ENCODE measurements at regions not wholly inside any gene's neighbourhood (a gene's known extent, or its start where the extent isn't known, plus 50 kb on each side); places are given as distances from the start of the nearest gene placed in this dataset.

- no peak for TF ChIP-seq YY1 (IDR thresholded peaks at IDR 0.05; ENCODE audit: extremely low read depth, insufficient replicate concordance, low read depth, low read length)
- TF ChIP-seq SRF (IDR thresholded peaks at IDR 0.05; ENCODE audit: low read depth), result no peak
- TF ChIP-seq ELF1 (IDR thresholded peaks at IDR 0.05; ENCODE audit: borderline replicate concordance, low read depth), result no peak
- TF ChIP-seq ZBTB33 (IDR thresholded peaks at IDR 0.05; ENCODE audit: extremely low read depth, insufficient replicate concordance, low read length), result no peak
These were observed 163.3 kb downstream of the TFCP2L1 start (continued) for GRCh38 chr2:121121661-121122060.

GRCh38 chr2:121123268-121123667 lies 161.7 kb downstream of the TFCP2L1 start:
- no peaks in the 10 kb centered on the region for H3K9me2 ChIP-seq (ENCODE audit: insufficient read depth)
- no TSS peak for BruUV-seq (replicated peaks)
- no peak overlapping the region for H2AFZ ChIP-seq (ENCODE audit: low read depth, low read length, poor library complexity, severe bottlenecking)

More at GRCh38 chr2:121123268-121123667, 161.7 kb downstream of the TFCP2L1 start:
- RAD21 ChIA-PET (ENCODE audit: low non-redundant PET in 1 of 2, low total read pairs in 2 of 2, uncharacterized antibody in 2 of 2, unreplicated experiment in 2 of 2), result no interaction called here
- Histone ChIP-seq H3K4me1 (ENCODE audit: control insufficient read depth in 1 of 2, insufficient read depth in 2 of 2, low read length in 2 of 2) (no peaks in the 10 kb centered on the region; a peak in 1 of 4 replicates), H3K4me2 (ENCODE audit: low read length) (no peak overlapping the region), H4K20me1 (ENCODE audit: insufficient read depth) (no peaks in the 10 kb centered on the region), H3K79me2 (ENCODE audit: insufficient read depth, low read length) (no peaks in the 10 kb centered on the region), H3K9ac (ENCODE audit: low read length) (no peak overlapping the region), H3K27me3 (ENCODE audit: insufficient read depth, low read length) (no peaks in the 10 kb centered on the region; the same call in 1 of the 2 replicates), H3K9me3 (ENCODE audit: control insufficient read depth in 1 of 2, insufficient read depth in 1 of 2, low read depth in 1 of 2, low read length in 2 of 2) (no peaks in the 10 kb centered on the region), H3K27ac (ENCODE audit: low read depth, low read length) (no peak overlapping the region), H3K36me3 (ENCODE audit: control insufficient read depth in 1 of 2, insufficient read depth in 2 of 2, low read length in 2 of 2) (no peaks in the 10 kb centered on the region), H3K4me3 (replicated peaks in 1 of 2; ENCODE audit: low read depth in 1 of 2, low read length in 2 of 2) (no peak overlapping the region)
- intact Hi-C loops (cut with micrococcal nuclease), result no loop called here
- ATAC-seq (no peak), DNase-seq (ENCODE audit: low read depth, low spot score) (no peak)
- POLR2A ChIA-PET, result no interaction called here
- CTCF ChIA-PET, result no interaction called here
- TF ChIP-seq REST (IDR thresholded peaks at IDR 0.05; ENCODE audit: low read depth) (no peak), MAX (IDR thresholded peaks at IDR 0.05) (no peak), TCF7L2 (IDR thresholded peaks at IDR 0.05; ENCODE audit: borderline replicate concordance, extremely low read depth, insufficient read depth, insufficient read length) (no peak), POLR2A (IDR thresholded peaks at IDR 0.05; ENCODE audit: borderline replicate concordance, extremely low read depth, insufficient read depth, insufficient read length) (no peak), EGR1 (IDR thresholded peaks at IDR 0.05; ENCODE audit: low read depth) (no peak), YY1 (IDR thresholded peaks at IDR 0.05; ENCODE audit: extremely low read depth, insufficient replicate concordance, low read depth, low read length) (no peak), ZNF274 (IDR thresholded peaks at IDR 0.05; ENCODE audit: low read depth, low read length) (no peak), EZH2 (IDR thresholded peaks at IDR 0.05) (no peak), ELF1 (IDR thresholded peaks at IDR 0.05; ENCODE audit: borderline replicate concordance, low read depth) (no peak), EZH2phosphoT487 (IDR thresholded peaks at IDR 0.05; ENCODE audit: borderline replicate concordance) (no peak)
